NCI-H1930 (cell line): ENCODE measurements at regions not wholly inside any gene's neighbourhood (a gene's known extent, or its start where the extent isn't known, plus 50 kb on each side); places are given as distances from the start of the nearest gene placed in this dataset.

Experiments
- DNase-seq, 2 experiments: peaks; one replicate each; lab custom pipeline; 2025; lab: John Stamatoyannopoulos, UW

DNA sequence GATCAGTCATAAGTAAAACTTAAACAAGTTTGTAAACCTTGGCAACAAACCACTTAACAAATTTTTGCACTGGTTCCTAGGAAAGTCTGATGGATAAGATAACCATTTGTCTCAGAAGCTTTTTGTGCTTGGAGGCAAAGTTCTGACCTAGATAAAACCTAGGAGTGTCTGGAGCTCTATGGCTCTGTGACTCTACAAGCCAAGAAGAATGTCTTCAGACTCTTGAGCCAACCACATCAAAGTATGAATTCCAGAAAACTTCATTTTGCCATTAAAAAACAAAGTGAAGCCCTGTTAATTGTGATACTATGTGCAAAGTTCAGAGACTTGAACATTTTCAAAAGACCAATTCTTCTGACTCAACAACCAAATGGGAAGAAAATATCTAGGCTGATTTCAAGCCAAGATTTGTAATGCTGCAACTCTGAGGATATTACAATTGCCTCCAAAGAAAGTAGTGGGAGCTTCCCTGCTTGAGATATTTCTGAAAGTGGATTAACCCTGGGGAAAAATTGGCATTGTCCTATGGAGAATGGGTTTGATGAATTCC is 158.1 kb upstream of the FOXQ1 start:
- DNase-seq, result no peak

DNA sequence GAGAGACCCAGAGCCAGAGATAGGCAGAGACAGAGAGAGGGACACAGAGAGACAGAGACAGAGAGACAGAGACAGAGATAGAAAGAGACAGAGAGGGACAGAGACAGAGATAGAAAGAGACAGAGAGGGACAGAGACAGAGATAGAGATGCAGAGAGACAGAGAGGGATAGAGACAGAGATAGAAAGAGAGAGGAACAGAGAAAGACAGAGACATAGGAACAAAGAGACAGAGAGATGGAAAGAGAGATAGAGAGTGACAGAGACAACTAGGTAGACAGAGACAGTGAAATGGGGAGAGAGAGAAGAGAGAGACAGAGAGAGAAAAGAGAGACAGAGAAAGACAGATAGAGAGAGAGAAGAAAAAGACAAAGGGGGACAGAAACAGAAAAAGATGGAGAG is 165.4 kb upstream of the FOXQ1 start:
- no peak for DNase-seq

DNA sequence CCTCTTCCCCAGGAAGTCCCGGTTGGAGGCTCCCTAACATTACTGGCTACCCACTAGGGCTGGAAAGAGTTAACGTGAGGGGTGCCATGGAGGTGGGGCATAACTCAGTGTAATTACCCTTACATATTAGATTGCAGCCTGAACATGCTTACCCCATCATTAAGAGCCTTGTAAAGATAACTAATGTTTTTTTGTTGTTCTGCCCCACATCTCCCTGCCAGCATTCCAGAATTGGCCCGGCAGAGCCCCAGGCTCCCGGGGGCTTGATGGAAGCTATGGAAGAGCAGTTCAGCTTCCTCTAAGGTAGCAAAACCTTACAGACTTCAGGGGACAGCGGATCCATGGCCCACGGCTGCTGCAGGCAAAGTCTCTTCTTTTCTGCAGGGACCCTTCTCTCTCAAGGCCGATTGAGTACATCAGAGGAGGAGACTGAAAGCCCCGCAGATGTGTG is 166.1 kb upstream of the FOXQ1 start:
- no peak for DNase-seq

- no peak for DNase-seq
These were observed 166.8 kb upstream of the FOXQ1 start for GRCh38 chr6:1144842-1145767.

DNA sequence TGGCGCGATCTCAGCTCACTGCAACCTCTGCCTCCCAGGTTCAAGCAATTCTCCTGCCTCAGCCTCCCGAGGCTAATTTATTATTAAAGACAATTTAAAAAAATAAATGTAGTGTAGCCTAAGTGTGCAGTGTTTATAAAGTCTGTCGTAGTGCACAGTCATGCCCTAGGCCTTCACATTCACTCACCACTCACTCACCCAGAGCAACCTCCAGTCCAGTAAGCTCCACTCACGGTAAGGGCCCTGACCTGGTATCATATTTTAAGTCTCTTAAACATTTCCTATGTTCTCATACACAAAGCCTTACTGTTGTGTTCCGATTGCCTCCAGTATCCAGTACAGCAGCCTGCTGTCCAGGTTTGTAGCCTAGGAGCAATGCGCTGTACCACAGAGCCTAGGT is 168.2 kb upstream of the FOXQ1 start:
- no peak for DNase-seq

- DNase-seq, result no peak
These were observed 172.6 kb upstream of the FOXQ1 start for GRCh38 chr6:1139155-1139890.

GRCh38 chr6:1137849-1138248 is 174.0 kb upstream of the FOXQ1 start:
- DNase-seq, result no peak

DNA sequence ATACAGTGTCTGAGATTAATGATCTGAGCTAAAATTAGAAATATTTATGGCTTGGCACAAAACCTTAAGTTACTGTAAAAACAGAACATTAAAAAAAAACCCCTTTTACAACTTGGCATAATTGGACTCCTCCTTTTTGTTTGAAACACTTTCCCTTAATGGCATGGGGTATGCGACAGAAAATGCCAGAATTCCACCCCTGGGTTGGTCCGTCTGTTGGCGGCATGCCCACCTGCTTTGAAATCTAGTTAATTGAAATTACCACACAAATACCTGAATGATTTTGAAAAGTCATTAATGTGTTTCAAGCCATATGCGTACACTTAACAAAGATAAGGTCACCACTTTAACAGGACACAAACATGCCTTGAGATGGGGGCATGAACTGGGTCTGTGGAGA is 175.1 kb upstream of the FOXQ1 start:
- no peak for DNase-seq

DNA sequence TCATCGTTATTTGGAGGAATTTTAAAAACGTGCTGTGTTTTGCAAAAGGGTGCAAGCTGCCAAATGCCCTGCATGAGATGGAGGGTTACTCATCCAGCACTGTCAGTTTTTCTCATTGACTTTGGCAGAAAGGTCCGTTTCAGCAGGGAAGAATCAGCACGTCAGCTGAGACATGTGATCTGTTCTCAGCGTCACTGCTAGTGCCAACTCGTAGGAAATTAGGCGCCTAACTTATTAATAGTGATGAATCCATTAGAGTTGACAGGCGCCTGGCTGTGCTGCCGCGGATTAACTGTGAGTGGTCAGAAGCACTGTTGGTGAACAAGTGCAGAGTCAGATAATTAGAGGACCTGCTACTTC is 175.5 kb upstream of the FOXQ1 start:
- no peak for DNase-seq

GRCh38 chr6:1135726-1136414 is 176.0 kb upstream of the FOXQ1 start:
- DNase-seq, result no peak

GRCh38 chr6:1131285-1132079 is 180.4 kb upstream of the FOXQ1 start:
- no peak for DNase-seq

DNA sequence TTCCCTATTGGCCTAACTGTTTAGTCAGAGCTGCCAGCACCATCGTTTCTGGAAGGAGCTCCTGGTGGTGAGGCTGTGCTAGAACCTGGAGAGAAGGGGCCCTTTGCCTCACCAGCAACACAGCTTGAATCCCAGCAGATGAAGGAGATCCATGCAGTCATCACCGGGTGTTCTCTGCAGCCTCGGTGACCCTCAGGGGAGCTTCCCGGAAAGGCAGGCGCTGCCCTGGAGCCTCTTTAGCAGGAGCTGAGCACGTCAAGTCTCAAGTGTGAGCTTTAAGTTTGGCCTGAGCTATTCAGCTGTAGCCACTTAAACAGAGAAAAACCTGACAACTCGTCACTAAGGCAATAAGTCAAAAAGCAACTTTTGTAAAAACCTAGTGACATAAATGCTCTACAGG is 181.2 kb upstream of the FOXQ1 start:
- no peak for DNase-seq

- DNase-seq, result no peak
These were observed 182.8 kb upstream of the FOXQ1 start for GRCh38 chr6:1129131-1129530.

DNA sequence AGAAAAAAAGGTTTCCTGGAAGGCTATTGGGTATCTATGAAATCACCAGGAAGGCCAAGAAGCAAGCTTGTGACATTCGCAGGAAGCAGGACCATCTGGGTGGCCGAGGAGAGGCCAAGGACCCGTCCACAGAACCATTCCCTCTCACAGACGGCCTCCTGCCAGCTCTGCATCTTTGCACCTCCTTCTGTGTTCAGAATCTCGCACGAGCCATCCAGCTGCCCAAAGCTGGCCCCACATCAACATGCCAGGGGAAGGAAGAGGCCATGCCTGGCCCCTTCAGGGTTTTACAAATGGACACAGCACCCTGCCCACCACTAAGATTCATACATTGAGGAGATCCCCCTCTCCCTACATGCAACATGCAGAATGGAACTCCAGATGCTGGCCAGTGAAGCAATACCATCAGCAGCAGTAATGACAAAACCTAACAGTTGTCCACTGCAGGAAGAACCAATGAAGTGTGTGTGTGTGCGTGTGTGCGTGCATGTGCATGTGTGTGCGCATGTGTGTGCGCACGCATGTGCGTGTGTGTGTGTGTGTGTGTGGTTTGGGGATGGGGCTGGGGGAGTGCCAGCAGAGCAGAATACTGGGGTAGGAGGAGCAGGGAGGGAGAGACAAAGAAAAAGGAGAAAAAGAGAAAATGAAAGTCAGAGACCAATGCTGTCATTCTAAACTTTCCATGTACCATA is 184.2 kb upstream of the FOXQ1 start:
- no peak for DNase-seq

GRCh38 chr6:1127129-1127528 is 184.8 kb upstream of the FOXQ1 start:
- DNase-seq, result no peak

- no peak for DNase-seq
These were observed 185.9 kb upstream of the FOXQ1 start for GRCh38 chr6:1126036-1126435.

- DNase-seq, result no peak
These were observed 186.6 kb upstream of the FOXQ1 start for GRCh38 chr6:1125297-1125696.

GRCh38 chr6:1124885-1125284 is 187.0 kb upstream of the FOXQ1 start:
- DNase-seq, result no peak

DNA sequence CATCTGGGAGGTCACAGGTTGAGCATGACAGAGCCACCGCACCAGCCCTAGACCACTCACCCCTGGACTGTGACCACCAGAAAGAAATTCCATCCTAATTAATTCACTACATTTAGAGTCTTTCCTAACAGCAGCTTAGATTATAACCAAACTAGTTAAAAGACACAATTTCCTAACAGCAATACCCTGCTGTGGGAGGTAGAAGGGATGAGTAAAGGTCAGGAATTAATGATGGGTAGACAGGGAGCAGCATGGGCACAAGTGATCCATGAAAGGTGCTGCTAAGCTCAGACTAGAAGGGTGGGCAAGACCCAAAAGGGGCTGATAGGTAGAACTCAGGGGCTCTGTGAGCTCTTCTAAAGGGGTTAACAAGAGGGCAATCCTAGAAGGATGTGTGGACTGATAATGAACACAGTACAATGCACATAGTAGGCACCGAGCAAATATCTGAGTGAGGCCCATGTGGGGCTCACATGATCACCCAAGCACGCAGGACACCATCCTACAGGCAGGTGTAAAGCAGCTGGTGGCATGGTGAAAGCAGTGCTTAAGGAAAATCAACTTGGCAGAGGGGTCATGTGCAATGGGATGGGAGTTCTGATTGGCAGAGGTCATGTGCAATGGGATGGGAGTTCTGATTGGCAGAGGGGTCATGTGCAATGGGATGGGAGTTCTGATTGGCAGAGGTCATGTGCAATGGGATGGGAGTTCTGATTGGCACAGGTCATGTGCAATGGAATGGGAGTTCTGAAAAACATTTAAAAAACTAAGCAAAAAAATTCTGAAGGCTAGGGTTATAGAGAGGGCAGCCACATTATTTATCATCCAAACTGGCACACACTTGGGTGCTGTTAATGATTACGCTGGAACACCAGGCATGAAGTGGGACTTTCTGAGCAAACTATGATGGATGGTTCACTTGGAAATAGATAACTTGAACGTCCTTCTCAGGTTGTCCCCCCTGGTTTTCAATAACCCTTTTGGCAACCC is 188.2 kb upstream of the FOXQ1 start:
- DNase-seq, result no peak

GRCh38 chr6:1122083-1122482 is 189.8 kb upstream of the FOXQ1 start:
- DNase-seq, result no peak
